Prostate gland (tissue), 2 donors: ENCODE measurements at regions not wholly inside any gene's neighbourhood (a gene's known extent, or its start where the extent isn't known, plus 50 kb on each side); places are given as distances from the start of the nearest gene placed in this dataset.
"Not testable (repeated sequence)": the region's sequence is repeated elsewhere in the genome, so short reads cannot be mapped to it uniquely, and the experiment has no call there.

Experiments used
- CTCF ChIP-seq, 4 experiments: fragments of 200-600 bp in 2 of 4; fragments of 450-650 bp in 2 of 4; sonication (generic) in 2 of 4; IDR thresholded peaks; 1 replicate in 3 of 4; 2 replicates in 1 of 4; pipeline ENCODE4 v1.5.1; 2016 to 2019; ENCODE audit warnings: antibody characterized with exemption in 4 of 4, mild to moderate bottlenecking in 2 of 4, moderate library complexity in 2 of 4
- POLR2A ChIP-seq: fragments of 450-650 bp; IDR thresholded peaks from one replicate; pipeline ENCODE4 v1.6.1; 2016; ENCODE audit warnings: antibody characterized with exemption, mild to moderate bottlenecking
- POLR2AphosphoS5 ChIP-seq: sonication (generic); formaldehyde crosslinking; IDR thresholded peaks from one replicate; pipeline ENCODE4 v1.6.1; 2017; ENCODE audit warnings: antibody characterized with exemption

DNA sequence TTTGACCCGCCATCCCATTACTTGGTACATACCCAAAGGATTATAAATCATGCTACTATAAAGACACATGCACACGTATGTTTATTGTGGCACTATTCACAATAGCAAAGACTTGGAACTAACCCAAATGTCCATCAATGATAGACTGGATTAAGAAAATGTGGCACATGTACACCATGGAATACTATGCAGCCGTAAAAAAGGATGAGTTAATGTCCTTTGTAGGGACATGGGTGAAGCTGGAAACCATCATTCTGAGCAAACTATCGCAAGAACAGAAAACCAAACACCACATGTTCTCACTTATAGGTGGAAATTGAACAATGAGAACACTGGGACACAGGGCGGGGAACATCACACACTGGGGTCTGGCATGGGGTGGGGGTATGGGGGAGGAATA, 57.1 kb upstream of the GMDS start:
- TF ChIP-seq CTCF (IDR thresholded peaks at IDR 0.05); POLR2AphosphoS5; POLR2A: not testable (repeated sequence)
